Gastroesophageal sphincter (tissue), 3 donors: ENCODE measurements at regions not wholly inside any gene's neighbourhood (a gene's known extent, or its start where the extent isn't known, plus 50 kb on each side); places are given as distances from the start of the nearest gene placed in this dataset.

ENCODE experiments used
- POLR2A ChIP-seq, 2 donors: fragments of 450-650 bp; IDR thresholded peaks; one replicate each; pipeline ENCODE4 v1.6.1; 2017; ENCODE audit warnings: antibody characterized with exemption in 2 of 2, mild to moderate bottlenecking in 2 of 2, moderate library complexity in 1 of 2
- POLR2AphosphoS5 ChIP-seq: sonication (generic); formaldehyde crosslinking; IDR thresholded peaks from one replicate; pipeline ENCODE4 v1.6.1; 2017; ENCODE audit warnings: antibody characterized with exemption
- TF ChIP-seq, protein P1 (sequence below), 4 experiments: fragments of 200-600 bp in 2 of 4; fragments of 450-650 bp in 2 of 4; sonication (generic) in 1 of 4; IDR thresholded peaks; one replicate each; pipeline ENCODE4 v1.5.1; 2017 to 2019; ENCODE audit warnings: antibody characterized with exemption in 4 of 4, mild to moderate bottlenecking in 2 of 4, moderate library complexity in 2 of 4

DNA sequence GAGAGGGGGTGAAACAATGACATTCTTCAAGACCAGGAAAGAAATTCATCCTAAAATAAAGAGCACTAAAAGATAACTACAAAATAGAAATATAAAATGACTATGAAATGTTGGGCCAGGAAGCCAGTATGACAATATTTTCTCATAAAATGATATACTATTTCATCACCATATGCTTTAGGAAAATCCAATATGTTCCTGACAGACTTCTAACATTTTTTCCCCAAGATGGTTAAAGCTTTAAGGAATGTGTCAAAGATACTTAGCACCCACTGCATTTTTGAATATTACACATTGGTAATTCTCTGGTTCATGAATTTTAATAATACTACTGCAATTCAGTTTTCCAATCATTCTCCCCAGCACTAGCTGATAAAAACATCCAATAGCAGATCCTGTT lies 87.7 kb upstream of the PLEKHG7 start:
- TF ChIP-seq, protein P1, sequence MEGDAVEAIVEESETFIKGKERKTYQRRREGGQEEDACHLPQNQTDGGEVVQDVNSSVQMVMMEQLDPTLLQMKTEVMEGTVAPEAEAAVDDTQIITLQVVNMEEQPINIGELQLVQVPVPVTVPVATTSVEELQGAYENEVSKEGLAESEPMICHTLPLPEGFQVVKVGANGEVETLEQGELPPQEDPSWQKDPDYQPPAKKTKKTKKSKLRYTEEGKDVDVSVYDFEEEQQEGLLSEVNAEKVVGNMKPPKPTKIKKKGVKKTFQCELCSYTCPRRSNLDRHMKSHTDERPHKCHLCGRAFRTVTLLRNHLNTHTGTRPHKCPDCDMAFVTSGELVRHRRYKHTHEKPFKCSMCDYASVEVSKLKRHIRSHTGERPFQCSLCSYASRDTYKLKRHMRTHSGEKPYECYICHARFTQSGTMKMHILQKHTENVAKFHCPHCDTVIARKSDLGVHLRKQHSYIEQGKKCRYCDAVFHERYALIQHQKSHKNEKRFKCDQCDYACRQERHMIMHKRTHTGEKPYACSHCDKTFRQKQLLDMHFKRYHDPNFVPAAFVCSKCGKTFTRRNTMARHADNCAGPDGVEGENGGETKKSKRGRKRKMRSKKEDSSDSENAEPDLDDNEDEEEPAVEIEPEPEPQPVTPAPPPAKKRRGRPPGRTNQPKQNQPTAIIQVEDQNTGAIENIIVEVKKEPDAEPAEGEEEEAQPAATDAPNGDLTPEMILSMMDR (IDR thresholded peaks at IDR 0.05): no peak
- TF ChIP-seq POLR2A (IDR thresholded peaks at IDR 0.05): no peak
- TF ChIP-seq POLR2AphosphoS5: no peak
